Endothelial cell of umbilical vein (primary cell): ENCODE measurements at regions not wholly inside any gene's neighbourhood (a gene's known extent, or its start where the extent isn't known, plus 50 kb on each side); places are given as distances from the start of the nearest gene placed in this dataset.

Source experiments
- EZH2 ChIP-seq: IDR thresholded peaks from 2 replicates; pipeline ENCODE4 v1.6.1; 2012; ENCODE audit warnings: borderline replicate concordance, low read depth, mild to moderate bottlenecking, moderate library complexity, low read length, inconsistent platforms; ENCODE audit not compliant: severe bottlenecking
- FOS ChIP-seq: IDR thresholded peaks from 2 replicates; pipeline ENCODE4 v1.6.1; 2011; ENCODE audit warnings: mild to moderate bottlenecking, low read length, moderate library complexity, borderline replicate concordance; ENCODE audit not compliant: insufficient read depth
- GATA2 ChIP-seq: IDR thresholded peaks from 2 replicates; pipeline ENCODE4 v1.7.0; 2011; ENCODE audit warnings: low read depth, mild to moderate bottlenecking, moderate library complexity, mixed read lengths, low read length; ENCODE audit not compliant: insufficient read length, insufficient read depth
- JUN ChIP-seq: IDR thresholded peaks from 2 replicates; pipeline ENCODE4 v1.6.1; 2011; ENCODE audit warnings: borderline replicate concordance, low read depth; ENCODE audit not compliant: insufficient read length, insufficient read depth
- MYC ChIP-seq: IDR thresholded peaks from one replicate; pipeline ENCODE4 v1.6.1; 2011; ENCODE audit warnings: mild to moderate bottlenecking, low read depth, low read length
- POLR2A ChIP-seq: IDR thresholded peaks from 2 replicates; pipeline ENCODE4 v1.6.1; 2012; ENCODE audit warnings: low read depth, mild to moderate bottlenecking, control low read depth, low read length
- POLR2AphosphoS5 ChIP-seq: IDR thresholded peaks from 2 replicates; pipeline ENCODE4 v1.6.1; 2012; ENCODE audit warnings: low read depth, mild to moderate bottlenecking, control low read depth, low read length, moderate library complexity; ENCODE audit not compliant: insufficient read depth
- TF ChIP-seq, protein P1 (sequence below), 2 donors: IDR thresholded peaks; 1 replicate in 1 of 2; 2 replicates in 1 of 2; pipeline ENCODE4 v1.5.1; 2011; ENCODE audit warnings: low read length in 2 of 2, mild to moderate bottlenecking in 2 of 2, moderate library complexity in 2 of 2, control low read depth in 1 of 2, inconsistent platforms in 1 of 2, low read depth in 1 of 2; ENCODE audit not compliant: insufficient read depth in 1 of 2; ENCODE audit errors: extremely low read depth in 1 of 2
- TF ChIP-seq, protein P2 (sequence below): IDR thresholded peaks from 2 replicates; pipeline ENCODE4 v1.6.1; 2011; ENCODE audit not compliant: insufficient read depth, insufficient read length

DNA sequence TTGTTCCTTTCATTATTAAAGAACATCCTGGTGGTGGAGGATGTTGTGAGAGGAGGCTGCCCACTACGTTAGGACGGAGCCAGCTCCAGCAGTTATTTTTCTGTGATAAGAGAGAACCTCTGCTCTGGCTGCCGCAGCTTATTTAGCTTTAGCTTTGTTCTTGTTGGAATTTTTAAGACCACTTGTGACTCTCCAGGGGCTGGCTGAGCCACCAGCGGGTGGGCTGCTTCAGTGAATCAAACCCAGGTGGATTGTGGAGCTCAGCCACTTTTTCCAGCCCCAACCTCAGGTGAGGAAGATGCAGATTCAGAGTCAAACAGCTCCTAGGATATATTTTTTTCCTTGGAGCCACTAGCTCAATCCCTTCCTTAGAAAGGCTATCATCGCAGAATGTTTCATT, 83.1 kb upstream of the CTTNBP2NL start:
- TF ChIP-seq EZH2 (no peak), JUN (no peak), POLR2A (no peak), FOS (no peak), POLR2AphosphoS5 (no peak), MYC (no peak), GATA2 (no peak)
- TF ChIP-seq, protein P1, sequence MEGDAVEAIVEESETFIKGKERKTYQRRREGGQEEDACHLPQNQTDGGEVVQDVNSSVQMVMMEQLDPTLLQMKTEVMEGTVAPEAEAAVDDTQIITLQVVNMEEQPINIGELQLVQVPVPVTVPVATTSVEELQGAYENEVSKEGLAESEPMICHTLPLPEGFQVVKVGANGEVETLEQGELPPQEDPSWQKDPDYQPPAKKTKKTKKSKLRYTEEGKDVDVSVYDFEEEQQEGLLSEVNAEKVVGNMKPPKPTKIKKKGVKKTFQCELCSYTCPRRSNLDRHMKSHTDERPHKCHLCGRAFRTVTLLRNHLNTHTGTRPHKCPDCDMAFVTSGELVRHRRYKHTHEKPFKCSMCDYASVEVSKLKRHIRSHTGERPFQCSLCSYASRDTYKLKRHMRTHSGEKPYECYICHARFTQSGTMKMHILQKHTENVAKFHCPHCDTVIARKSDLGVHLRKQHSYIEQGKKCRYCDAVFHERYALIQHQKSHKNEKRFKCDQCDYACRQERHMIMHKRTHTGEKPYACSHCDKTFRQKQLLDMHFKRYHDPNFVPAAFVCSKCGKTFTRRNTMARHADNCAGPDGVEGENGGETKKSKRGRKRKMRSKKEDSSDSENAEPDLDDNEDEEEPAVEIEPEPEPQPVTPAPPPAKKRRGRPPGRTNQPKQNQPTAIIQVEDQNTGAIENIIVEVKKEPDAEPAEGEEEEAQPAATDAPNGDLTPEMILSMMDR (IDR thresholded peaks at IDR 0.05; ENCODE audit: extremely low read depth in 1 of 2, insufficient read depth in 1 of 2, low read depth in 1 of 2, low read length in 2 of 2): no peak
- TF ChIP-seq, protein P2, sequence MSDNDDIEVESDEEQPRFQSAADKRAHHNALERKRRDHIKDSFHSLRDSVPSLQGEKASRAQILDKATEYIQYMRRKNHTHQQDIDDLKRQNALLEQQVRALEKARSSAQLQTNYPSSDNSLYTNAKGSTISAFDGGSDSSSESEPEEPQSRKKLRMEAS: no peak
